ENCODE measurements at regions not wholly inside any gene's neighbourhood (a gene's known extent, or its start where the extent isn't known, plus 50 kb on each side); places are given as distances from the start of the nearest gene placed in this dataset.

- TF ChIP-seq EZH2 (IDR thresholded peaks at IDR 0.05; ENCODE audit: borderline replicate concordance, low read depth, low read length, severe bottlenecking) (no peak), CTCF (IDR thresholded peaks at IDR 0.05; ENCODE audit: borderline replicate concordance, extremely low read depth, low read length, poor library complexity, severe bottlenecking) (peak; percentile 73)
Observed at GRCh38 chr3:94234177-94234788, 171.4 kb downstream of the NSUN3 start.

Measured in DND-41 (cell line).